K562 (cell line): ENCODE measurements at regions not wholly inside any gene's neighbourhood (a gene's known extent, or its start where the extent isn't known, plus 50 kb on each side); places are given as distances from the start of the nearest gene placed in this dataset.
"Not testable (repeated sequence)": the region's sequence is repeated elsewhere in the genome, so short reads cannot be mapped to it uniquely, and the experiment has no call there.

Experiments used
- CTCF ChIP-seq, 3 experiments: IDR thresholded peaks in 2 of 3; conservative IDR thresholded peaks in 1 of 3; 2 replicates each; pipeline ENCODE4 v1.5.1; 2011 to 2012; ENCODE audit warnings: low read length in 3 of 3, mild to moderate bottlenecking in 3 of 3, control low read depth in 2 of 3, improper control_type of control experiment in 1 of 3, inconsistent platforms in 1 of 3, low read depth in 1 of 3, mixed read lengths in 1 of 3, moderate library complexity in 1 of 3; ENCODE audit not compliant: insufficient read depth in 2 of 3
- DLX4 ChIP-seq: fragments of 250-450 bp; sonication (Bioruptor Pico); IDR thresholded peaks from 2 replicates; pipeline ENCODE4 v1.6.1; 2021; ENCODE audit warnings: mild to moderate bottlenecking
- MAFF ChIP-seq: IDR thresholded peaks from 2 replicates; pipeline ENCODE4 v1.6.1; 2012; ENCODE audit warnings: low read length, improper control_type of control experiment
- SRF ChIP-seq, 2 experiments: fragments of 250-450, 450-650 bp in 1 of 2; sonication (Bioruptor Pico) in 1 of 2; sonication (generic) in 1 of 2; formaldehyde crosslinking; IDR thresholded peaks; 2 replicates each; pipeline versions ENCODE4 v1.5.0 to v1.5.1; 2020 to 2022; ENCODE audit warnings: mild to moderate bottlenecking in 1 of 2, missing genetic modification reagents in 1 of 2
- TAF7 ChIP-seq: fragments of 450-650 bp; IDR thresholded peaks from 2 replicates; pipeline ENCODE4 v1.6.1; 2016; ENCODE audit warnings: missing genetic modification characterization, missing compliant biosample characterization
- ZBTB7A ChIP-seq: IDR thresholded peaks from 2 replicates; pipeline ENCODE4 v1.6.1; 2011; ENCODE audit warnings: low read depth, mild to moderate bottlenecking, low read length, moderate library complexity, borderline replicate concordance; ENCODE audit not compliant: control insufficient read depth

- not testable (repeated sequence) for TF ChIP-seq MAFF; DLX4 (CRISPR knock-in tag); CTCF (IDR thresholded peaks at IDR 0.05 in 2 of 3, conservative IDR thresholded peaks at IDR 0.05 in 1 of 3; ENCODE audit: insufficient read depth in 2 of 3, low read depth in 1 of 3, low read length in 3 of 3); ZBTB7A; SRF (CRISPR knock-in tag; IDR thresholded peaks at IDR 0.05); TAF7 (tag)
Measured at GRCh38 chr11:14591046-14591445, 52.6 kb upstream of the PDE3B start.
